Kidney epithelial cell (primary cell): ENCODE measurements at regions not wholly inside any gene's neighbourhood (a gene's known extent, or its start where the extent isn't known, plus 50 kb on each side); places are given as distances from the start of the nearest gene placed in this dataset.
A peak's percentile ranks its signal among the peaks of the same experiment; 100 is the strongest.
"Not testable (repeated sequence)": the region's sequence is repeated elsewhere in the genome, so short reads cannot be mapped to it uniquely, and the experiment has no call there.

Source experiments
- DNase-seq: peaks from one replicate; pipeline ENCODE4 v3.0.0-alpha.2; 2010; ENCODE audit warnings: low read depth
- H3K27me3 ChIP-seq: 2 replicates; pipeline ENCODE4 v1.6.0; 2011; ENCODE audit warnings: low read length; ENCODE audit not compliant: control insufficient read depth, insufficient read depth
- H3K36me3 ChIP-seq: 2 replicates; pipeline ENCODE4 v1.5.1; 2011; ENCODE audit warnings: low read length; ENCODE audit not compliant: control insufficient read depth, insufficient read depth
- H3K4me3 ChIP-seq: 2 replicates; pipeline ENCODE4 v1.5.1; 2011; ENCODE audit warnings: low read depth, mild to moderate bottlenecking, control low read depth, low read length
- CTCF ChIP-seq: IDR thresholded peaks from 2 replicates; pipeline ENCODE4 v1.5.1; 2011; ENCODE audit warnings: mild to moderate bottlenecking, moderate library complexity, low read length, control low read depth, inconsistent platforms; ENCODE audit not compliant: insufficient read depth, poor library complexity, severe bottlenecking

- TF ChIP-seq CTCF: no peak
- no peak for DNase-seq
- Histone ChIP-seq H3K27me3 (no peaks in the 10 kb centered on the region), H3K4me3 (no peak overlapping the region), H3K36me3 (no peaks in the 10 kb centered on the region)
Measured at GRCh38 chr9:34771007-34771406, 61.1 kb upstream of the CCL21 start.

DNA sequence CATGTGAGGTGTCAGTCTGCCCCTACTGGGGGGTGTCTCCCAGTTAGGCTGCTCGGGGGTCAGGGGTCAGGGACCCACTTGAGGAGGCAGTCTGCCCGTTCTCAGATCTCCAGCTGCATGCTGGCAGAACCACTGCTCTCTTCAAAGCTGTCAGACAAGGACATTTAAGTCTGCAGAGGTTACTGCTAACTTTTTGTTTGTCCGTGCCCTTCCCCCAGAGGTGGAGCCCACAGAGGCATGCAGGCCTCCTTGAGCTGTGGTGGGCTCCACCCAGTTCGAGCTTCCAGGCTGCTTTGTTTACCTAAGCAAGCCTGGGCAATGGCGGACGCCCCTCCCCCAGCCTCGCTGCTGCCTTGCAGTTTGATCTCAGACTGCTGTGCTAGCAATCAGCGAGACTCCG lies 57.2 kb upstream of the CCL21 start:
- H3K27me3 ChIP-seq, DNase-seq, H3K36me3 ChIP-seq, H3K4me3 ChIP-seq: not testable (repeated sequence)

DNA sequence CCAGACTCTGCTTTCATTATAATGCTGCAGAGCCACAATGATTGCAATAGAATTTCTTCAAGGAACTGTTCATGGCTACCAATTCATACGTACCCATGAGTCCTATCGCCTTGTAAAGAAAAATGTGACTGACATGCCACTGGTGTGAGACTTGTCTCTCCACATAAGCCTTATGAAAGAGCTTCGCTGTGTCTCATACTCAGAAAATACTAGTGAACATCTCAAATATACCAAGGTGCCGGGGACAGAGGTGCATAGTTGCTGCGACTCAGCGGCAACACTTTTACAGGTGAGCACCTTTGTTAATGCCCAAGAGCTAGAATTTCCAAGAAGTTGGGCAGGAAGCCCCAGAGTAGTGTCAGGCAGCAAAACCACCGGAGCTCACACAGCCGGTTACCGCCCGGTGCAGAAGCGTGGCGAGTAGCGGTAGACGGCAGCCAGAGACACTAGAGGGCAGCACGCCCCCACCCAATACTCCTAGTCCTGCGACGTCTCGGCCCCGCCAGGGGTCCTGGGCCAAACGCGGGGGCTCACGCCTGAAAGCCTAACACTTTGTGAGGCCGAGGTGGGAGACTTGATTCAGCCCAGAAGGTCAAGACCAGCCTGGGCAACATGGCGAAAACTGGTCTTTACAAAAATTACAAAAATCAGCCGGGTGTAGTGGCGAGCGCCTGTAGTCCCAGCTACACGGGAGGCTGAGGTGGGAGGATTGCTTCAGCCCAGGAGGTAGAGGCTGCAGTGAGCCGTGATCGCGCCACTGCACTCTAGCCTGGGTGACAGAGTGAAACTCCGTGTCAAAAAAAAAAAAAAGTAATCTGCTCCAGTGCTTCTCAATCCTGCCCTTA lies 50.5 kb upstream of the CCL21 start:
- not testable (repeated sequence) for H3K27me3 ChIP-seq, H3K36me3 ChIP-seq, H3K4me3 ChIP-seq, DNase-seq
- peak; percentile 67 for TF ChIP-seq CTCF
